ENCODE measurements at regions not wholly inside any gene's neighbourhood (a gene's known extent, or its start where the extent isn't known, plus 50 kb on each side); places are given as distances from the start of the nearest gene placed in this dataset.

DNA sequence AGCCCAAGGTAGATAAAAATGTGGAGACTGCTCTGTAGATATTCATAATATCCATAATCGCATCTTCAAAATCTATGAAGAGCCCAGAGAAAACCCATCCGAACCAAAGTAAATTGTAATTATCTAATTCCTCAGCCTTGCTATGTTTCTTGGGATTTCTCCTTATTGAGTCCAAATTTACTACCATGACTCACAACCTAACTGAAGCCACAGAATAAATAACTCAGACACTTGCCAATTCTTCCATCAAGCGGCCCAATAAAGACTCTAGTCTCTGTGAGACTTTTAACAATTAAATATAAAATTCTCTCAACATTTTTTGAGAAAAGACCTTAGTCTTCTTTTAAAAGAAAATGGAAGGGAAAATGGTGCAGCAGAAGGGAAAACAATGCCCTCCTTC lies 409.8 kb downstream of the DAD1 start:
- TF ChIP-seq, protein P1, sequence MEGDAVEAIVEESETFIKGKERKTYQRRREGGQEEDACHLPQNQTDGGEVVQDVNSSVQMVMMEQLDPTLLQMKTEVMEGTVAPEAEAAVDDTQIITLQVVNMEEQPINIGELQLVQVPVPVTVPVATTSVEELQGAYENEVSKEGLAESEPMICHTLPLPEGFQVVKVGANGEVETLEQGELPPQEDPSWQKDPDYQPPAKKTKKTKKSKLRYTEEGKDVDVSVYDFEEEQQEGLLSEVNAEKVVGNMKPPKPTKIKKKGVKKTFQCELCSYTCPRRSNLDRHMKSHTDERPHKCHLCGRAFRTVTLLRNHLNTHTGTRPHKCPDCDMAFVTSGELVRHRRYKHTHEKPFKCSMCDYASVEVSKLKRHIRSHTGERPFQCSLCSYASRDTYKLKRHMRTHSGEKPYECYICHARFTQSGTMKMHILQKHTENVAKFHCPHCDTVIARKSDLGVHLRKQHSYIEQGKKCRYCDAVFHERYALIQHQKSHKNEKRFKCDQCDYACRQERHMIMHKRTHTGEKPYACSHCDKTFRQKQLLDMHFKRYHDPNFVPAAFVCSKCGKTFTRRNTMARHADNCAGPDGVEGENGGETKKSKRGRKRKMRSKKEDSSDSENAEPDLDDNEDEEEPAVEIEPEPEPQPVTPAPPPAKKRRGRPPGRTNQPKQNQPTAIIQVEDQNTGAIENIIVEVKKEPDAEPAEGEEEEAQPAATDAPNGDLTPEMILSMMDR (IDR thresholded peaks at IDR 0.05) = no peak
- no peak for TF ChIP-seq POLR2AphosphoS5 (IDR thresholded peaks at IDR 0.05)
